Esophagus squamous epithelium (tissue), 4 donors: ENCODE measurements at regions not wholly inside any gene's neighbourhood (a gene's known extent, or its start where the extent isn't known, plus 50 kb on each side); places are given as distances from the start of the nearest gene placed in this dataset.
"Not testable (repeated sequence)": the region's sequence is repeated elsewhere in the genome, so short reads cannot be mapped to it uniquely, and the experiment has no call there.

Experiments used
- CTCF ChIP-seq, 6 experiments: fragments of 450-650 bp in 4 of 6; fragments of 200-600 bp in 2 of 6; sonication (generic) in 2 of 6; IDR thresholded peaks; one replicate each; pipeline ENCODE4 v1.5.1; 2016 to 2019; ENCODE audit warnings: antibody characterized with exemption in 6 of 6, mild to moderate bottlenecking in 4 of 6, moderate library complexity in 4 of 6
- POLR2A ChIP-seq, 4 donors: fragments of 450-650 bp; IDR thresholded peaks; one replicate each; pipeline ENCODE4 v1.6.1; 2017; ENCODE audit warnings: antibody characterized with exemption in 4 of 4, mild to moderate bottlenecking in 4 of 4, moderate library complexity in 3 of 4

GRCh38 chr2:59157908-59158307, 916.8 kb upstream of the FANCL start:
- TF ChIP-seq CTCF, POLR2A (IDR thresholded peaks at IDR 0.05): not testable (repeated sequence)
